SK-N-SH (cell line): ENCODE measurements at regions not wholly inside any gene's neighbourhood (a gene's known extent, or its start where the extent isn't known, plus 50 kb on each side); places are given as distances from the start of the nearest gene placed in this dataset.

Experiments
- CTCF ChIA-PET: fragments of 300-600, 350-600 bp; formaldehyde crosslinking; extraction: SDS; loops from one replicate; lab custom pipeline; 2021; lab: Yijun Ruan, JAX
- POLR2A ChIA-PET: fragments of 350-600 bp; sonication (Branson Sonifier 250); formaldehyde crosslinking; extraction: SDS; loops from one replicate; lab custom pipeline; 2020; ENCODE audit warnings: antibody characterized with exemption, inconsistent platforms; lab: Yijun Ruan, JAX
- DNase-seq: peaks from one replicate; pipeline ENCODE4 v3.0.0; 2012
- H2AFZ ChIP-seq: fragments of 200-600 bp; sonication (generic); 2 replicates; pipeline ENCODE4 v1.8.1; 2016; ENCODE audit warnings: antibody characterized with exemption, mild to moderate bottlenecking, low read depth
- H3F3A ChIP-seq: fragments of 200-600 bp; sonication (generic); replicated peaks from 2 replicates; pipeline ENCODE3; 2016; ENCODE audit warnings: antibody characterized with exemption, mild to moderate bottlenecking; ENCODE audit not compliant: insufficient read depth
- H3K27ac ChIP-seq, 2 experiments: fragments of 200-500 bp in 1 of 2; fragments of 200-600 bp in 1 of 2; sonication (Bioruptor generic) in 1 of 2; sonication (generic), shearing (Covaris generic) in 1 of 2; 2 replicates each; pipeline versions ENCODE4 v1.5.1 to v1.6.1; 2014 to 2016; ENCODE audit warnings: low read depth in 2 of 2, inconsistent platforms in 1 of 2, low read length in 1 of 2, mild to moderate bottlenecking in 1 of 2, mixed read lengths in 1 of 2
- H3K27me3 ChIP-seq: fragments of 200-600 bp; sonication (generic), shearing (Covaris generic); 2 replicates; pipeline ENCODE4 v1.6.1; 2016; ENCODE audit warnings: mixed run types; ENCODE audit not compliant: insufficient read depth
- H3K36me3 ChIP-seq, 2 experiments: fragments of 200-500 bp in 1 of 2; fragments of 200-600 bp in 1 of 2; sonication (Bioruptor generic) in 1 of 2; sonication (generic) in 1 of 2; replicated peaks in 1 of 2; 2 replicates each; pipeline versions ENCODE3 to v1.5.1; 2014 to 2016; ENCODE audit warnings: low read length in 1 of 2, mild to moderate bottlenecking in 1 of 2; ENCODE audit not compliant: insufficient read depth in 2 of 2, control insufficient read depth in 1 of 2
- H3K4me1 ChIP-seq, 2 experiments: fragments of 200-500 bp in 1 of 2; fragments of 200-600 bp in 1 of 2; sonication (Bioruptor generic) in 1 of 2; sonication (generic), shearing (Covaris generic) in 1 of 2; 2 replicates each; pipeline versions ENCODE4 v1.5.1 to v1.6.1; 2014 to 2016; ENCODE audit warnings: low read depth in 1 of 2, low read length in 1 of 2, mixed run types in 1 of 2; ENCODE audit not compliant: insufficient read depth in 2 of 2, control insufficient read depth in 1 of 2
- H3K4me2 ChIP-seq: fragments of 200-600 bp; sonication (generic), shearing (Covaris generic); 2 replicates; pipeline ENCODE4 v1.6.1; 2017; ENCODE audit warnings: mixed run types
- H3K4me3 ChIP-seq, 2 experiments: fragments of 200-500 bp in 1 of 2; fragments of 200-600 bp in 1 of 2; sonication (Bioruptor generic) in 1 of 2; sonication (generic), shearing (Covaris generic) in 1 of 2; 2 replicates each; pipeline versions ENCODE4 v1.5.1 to v1.8.1; 2014 to 2016; ENCODE audit warnings: low read depth in 2 of 2, inconsistent platforms in 1 of 2, low read length in 1 of 2, mild to moderate bottlenecking in 1 of 2, mixed read lengths in 1 of 2, moderate library complexity in 1 of 2
- H3K79me2 ChIP-seq: fragments of 200-600 bp; sonication (generic); 2 replicates; pipeline ENCODE4 v1.8.1; 2017; ENCODE audit warnings: mild to moderate bottlenecking; ENCODE audit not compliant: insufficient read depth
- H3K9ac ChIP-seq: fragments of 200-600 bp; sonication (generic); 2 replicates; pipeline ENCODE4 v1.6.1; 2017; ENCODE audit warnings: mixed run types
- H3K9me2 ChIP-seq: fragments of 200-600 bp; sonication (generic); 2 replicates; pipeline ENCODE4 v1.6.1; 2017; ENCODE audit warnings: mixed run types
- H3K9me3 ChIP-seq: fragments of 200-600 bp; sonication (generic); 2 replicates; pipeline ENCODE4 v1.6.1; 2017; ENCODE audit warnings: mixed run types, mild to moderate bottlenecking, moderate library complexity
- H4K20me1 ChIP-seq: fragments of 200-600 bp; sonication (generic); 2 replicates; pipeline ENCODE4 v1.6.1; 2017; ENCODE audit warnings: mild to moderate bottlenecking, mixed run types; ENCODE audit not compliant: insufficient read depth
- CHD2 ChIP-seq: fragments of 150-350 bp; IDR thresholded peaks from 2 replicates; pipeline ENCODE4 v1.6.1; 2018; ENCODE audit warnings: low read length; ENCODE audit not compliant: partially characterized antibody
- CTCF ChIP-seq: fragments of 200-600 bp; sonication (generic); IDR thresholded peaks from 2 replicates; pipeline ENCODE4 v1.6.1; 2017; ENCODE audit warnings: antibody characterized with exemption, mild to moderate bottlenecking, moderate library complexity
- FOXJ3 ChIP-seq: sonication (generic); formaldehyde crosslinking; IDR thresholded peaks from 2 replicates; pipeline ENCODE4 v1.5.1; 2020; ENCODE audit warnings: mild to moderate bottlenecking, missing genetic modification reagents
- FOXM1 ChIP-seq: IDR thresholded peaks from 2 replicates; pipeline ENCODE4 v1.4.0; 2012; ENCODE audit warnings: low read depth, mild to moderate bottlenecking
- GATA2 ChIP-seq: sonication (generic); formaldehyde crosslinking; IDR thresholded peaks from 2 replicates; pipeline ENCODE4 v1.5.0; 2020; ENCODE audit warnings: mild to moderate bottlenecking, missing genetic modification reagents
- JUND ChIP-seq: IDR thresholded peaks from 2 replicates; pipeline ENCODE4 v1.4.0; 2012
- MXI1 ChIP-seq: IDR thresholded peaks from 2 replicates; pipeline ENCODE4 v1.6.1; 2012; ENCODE audit warnings: mild to moderate bottlenecking, low read depth, low read length, improper control_type of control experiment
- NFIC ChIP-seq: IDR thresholded peaks from 2 replicates; pipeline ENCODE4 v1.4.0; 2012; ENCODE audit warnings: borderline replicate concordance
- NRF1 ChIP-seq: IDR thresholded peaks from 2 replicates; pipeline ENCODE4 v1.6.1; 2012; ENCODE audit warnings: low read depth, mild to moderate bottlenecking, low read length
- RXRA ChIP-seq: IDR thresholded peaks from 2 replicates; pipeline ENCODE4 v1.4.0; 2012; ENCODE audit warnings: low read depth, mild to moderate bottlenecking, borderline replicate concordance
- SIN3A ChIP-seq: IDR thresholded peaks from 2 replicates; pipeline ENCODE4 v1.6.1; 2012; ENCODE audit warnings: low read depth, mild to moderate bottlenecking, low read length, moderate library complexity, borderline replicate concordance
- SMC3 ChIP-seq: IDR thresholded peaks from 2 replicates; pipeline ENCODE4 v1.6.1; 2012; ENCODE audit warnings: low read depth, low read length, improper control_type of control experiment
- TAF1 ChIP-seq: IDR thresholded peaks from 2 replicates; pipeline ENCODE4 v1.6.1; 2012; ENCODE audit warnings: low read depth, mild to moderate bottlenecking, low read length, moderate library complexity, borderline replicate concordance
- TCF12 ChIP-seq: IDR thresholded peaks from 2 replicates; pipeline ENCODE4 v1.4.0; 2012
- TEAD4 ChIP-seq: IDR thresholded peaks from 2 replicates; pipeline ENCODE4 v1.4.0; 2012; ENCODE audit warnings: mild to moderate bottlenecking, borderline replicate concordance; ENCODE audit not compliant: insufficient read depth
- USF2 ChIP-seq: fragments of 150-350 bp; IDR thresholded peaks from 2 replicates; pipeline ENCODE4 v1.6.1; 2017; ENCODE audit warnings: antibody characterized with exemption, low read length, low read depth, borderline replicate concordance
- WGBS: methylation state at CpG from one replicate; pipeline ENCODE4 v1.1.6; 2017; ENCODE audit warnings: low lambda C conversion rate; 5-methylcytosine and 5-hydroxymethylcytosine counted together
- TF ChIP-seq, protein P1 (sequence below): IDR thresholded peaks from 2 replicates; pipeline ENCODE4; 2012
- TF ChIP-seq, protein P2 (sequence below): IDR thresholded peaks from 2 replicates; pipeline ENCODE4 v1.4.0; 2012; ENCODE audit warnings: low read depth
- TF ChIP-seq, protein P3 (sequence below): fragments of 150-350 bp; IDR thresholded peaks from 2 replicates; pipeline ENCODE4 v1.6.1; 2016; ENCODE audit warnings: mild to moderate bottlenecking, low read depth, low read length

- no peak overlapping the region for H3K27ac ChIP-seq
- no peaks in the 10 kb centered on the region; a peak in 1 of 4 replicates for H3K4me1 ChIP-seq
- H3K79me2 ChIP-seq = no peaks in the 10 kb centered on the region
- H3K27me3 ChIP-seq = no peaks in the 10 kb centered on the region
- H3K36me3 ChIP-seq = no peaks in the 10 kb centered on the region
- CTCF ChIA-PET = no interaction called here
- no peaks in the 10 kb centered on the region for H3F3A ChIP-seq
- H2AFZ ChIP-seq = no peak overlapping the region
- no peak overlapping the region for H3K9ac ChIP-seq
- H3K9me2 ChIP-seq = no peaks in the 10 kb centered on the region
- POLR2A ChIA-PET = no interaction called here
- no peak for TF ChIP-seq RXRA
- no peak for TF ChIP-seq NRF1
- no peak for TF ChIP-seq TCF12
- TF ChIP-seq USF2 = no peak
- TF ChIP-seq TAF1 = no peak
- TF ChIP-seq SIN3A = no peak
- TF ChIP-seq FOXM1 = no peak
- no peak for TF ChIP-seq TEAD4
- no peak for TF ChIP-seq FOXJ3 (CRISPR knock-in tag)
- TF ChIP-seq, protein P1, sequence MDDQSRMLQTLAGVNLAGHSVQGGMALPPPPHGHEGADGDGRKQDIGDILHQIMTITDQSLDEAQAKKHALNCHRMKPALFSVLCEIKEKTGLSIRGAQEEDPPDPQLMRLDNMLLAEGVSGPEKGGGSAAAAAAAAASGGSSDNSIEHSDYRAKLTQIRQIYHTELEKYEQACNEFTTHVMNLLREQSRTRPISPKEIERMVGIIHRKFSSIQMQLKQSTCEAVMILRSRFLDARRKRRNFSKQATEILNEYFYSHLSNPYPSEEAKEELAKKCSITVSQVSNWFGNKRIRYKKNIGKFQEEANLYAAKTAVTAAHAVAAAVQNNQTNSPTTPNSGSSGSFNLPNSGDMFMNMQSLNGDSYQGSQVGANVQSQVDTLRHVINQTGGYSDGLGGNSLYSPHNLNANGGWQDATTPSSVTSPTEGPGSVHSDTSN = no peak
- TF ChIP-seq, protein P2, sequence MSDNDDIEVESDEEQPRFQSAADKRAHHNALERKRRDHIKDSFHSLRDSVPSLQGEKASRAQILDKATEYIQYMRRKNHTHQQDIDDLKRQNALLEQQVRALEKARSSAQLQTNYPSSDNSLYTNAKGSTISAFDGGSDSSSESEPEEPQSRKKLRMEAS = no peak
- no peak for TF ChIP-seq CTCF
- TF ChIP-seq CHD2 = no peak
- no peak for TF ChIP-seq MXI1
- TF ChIP-seq GATA2 (CRISPR knock-in tag) = no peak
- no peak for TF ChIP-seq NFIC
- no peak for TF ChIP-seq JUND
- TF ChIP-seq SMC3 = no peak
- TF ChIP-seq, protein P3, sequence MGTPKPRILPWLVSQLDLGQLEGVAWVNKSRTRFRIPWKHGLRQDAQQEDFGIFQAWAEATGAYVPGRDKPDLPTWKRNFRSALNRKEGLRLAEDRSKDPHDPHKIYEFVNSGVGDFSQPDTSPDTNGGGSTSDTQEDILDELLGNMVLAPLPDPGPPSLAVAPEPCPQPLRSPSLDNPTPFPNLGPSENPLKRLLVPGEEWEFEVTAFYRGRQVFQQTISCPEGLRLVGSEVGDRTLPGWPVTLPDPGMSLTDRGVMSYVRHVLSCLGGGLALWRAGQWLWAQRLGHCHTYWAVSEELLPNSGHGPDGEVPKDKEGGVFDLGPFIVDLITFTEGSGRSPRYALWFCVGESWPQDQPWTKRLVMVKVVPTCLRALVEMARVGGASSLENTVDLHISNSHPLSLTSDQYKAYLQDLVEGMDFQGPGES = no peak
- DNase-seq = no peak
- 85% methylated on average over 2 of the region's 2 CpGs for WGBS
- H4K20me1 ChIP-seq = no peaks in the 10 kb centered on the region
- H3K4me3 ChIP-seq = no peak overlapping the region
- no peak overlapping the region for H3K4me2 ChIP-seq
- H3K9me3 ChIP-seq = no peaks in the 10 kb centered on the region
These were observed 239.1 kb downstream of the ENC1 start for GRCh38 chr5:74401281-74401945.
